ENCODE measurements at regions not wholly inside any gene's neighbourhood (a gene's known extent, or its start where the extent isn't known, plus 50 kb on each side); places are given as distances from the start of the nearest gene placed in this dataset.

GRCh38 chr3:159559771-159560170 lies 428.9 kb upstream of the IL12A start:
- ATAC-seq = no peak

- no peak for ATAC-seq
Observed at GRCh38 chr3:159560214-159560979, 428.2 kb upstream of the IL12A start.

DNA sequence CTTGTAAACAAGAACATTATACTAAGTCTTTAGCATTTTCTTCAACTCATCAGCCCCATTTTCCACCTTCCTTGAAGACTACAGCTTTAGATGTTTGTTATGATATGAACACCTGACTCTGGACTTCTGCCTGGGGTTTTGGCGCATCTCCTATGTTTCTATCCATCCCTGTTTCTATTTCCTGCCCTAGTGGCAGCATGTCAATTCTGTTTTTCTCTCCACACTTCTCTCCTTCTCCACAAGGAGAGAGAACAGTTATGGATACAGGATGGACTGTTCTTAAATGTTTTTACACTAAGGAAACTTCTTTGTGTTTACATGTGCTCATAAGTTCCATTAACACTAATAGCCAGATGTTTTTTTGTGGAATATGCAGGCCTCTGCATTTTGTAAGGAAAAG lies 423.3 kb upstream of the IL12A start:
- ATAC-seq = no peak

DNA sequence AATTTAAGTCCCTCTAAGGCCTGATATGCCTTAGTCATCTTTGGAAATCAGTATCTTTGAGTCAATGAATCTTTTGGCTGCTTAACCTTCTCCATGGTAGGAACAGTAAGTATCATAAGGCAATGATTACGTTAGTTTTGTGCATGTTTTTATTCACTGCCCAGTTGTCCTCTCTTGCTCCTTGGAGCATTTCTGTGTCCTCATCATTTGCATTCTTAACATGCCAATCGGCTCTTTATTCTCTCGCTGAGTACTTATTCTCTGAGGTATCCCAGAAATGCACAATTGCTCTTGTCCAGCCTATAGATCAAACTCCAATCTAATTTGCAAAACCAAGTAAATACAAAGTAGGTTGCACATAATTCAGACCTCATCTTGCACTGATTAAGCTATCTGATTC lies 405.0 kb upstream of the IL12A start:
- ATAC-seq = no peak

- ATAC-seq = no peak
Observed at GRCh38 chr3:159584421-159584820, 404.2 kb upstream of the IL12A start.

- no peak for ATAC-seq
Observed at GRCh38 chr3:159586571-159587202, 401.9 kb upstream of the IL12A start.

- ATAC-seq = no peak
Observed at GRCh38 chr3:159593927-159594605, 394.6 kb upstream of the IL12A start.

DNA sequence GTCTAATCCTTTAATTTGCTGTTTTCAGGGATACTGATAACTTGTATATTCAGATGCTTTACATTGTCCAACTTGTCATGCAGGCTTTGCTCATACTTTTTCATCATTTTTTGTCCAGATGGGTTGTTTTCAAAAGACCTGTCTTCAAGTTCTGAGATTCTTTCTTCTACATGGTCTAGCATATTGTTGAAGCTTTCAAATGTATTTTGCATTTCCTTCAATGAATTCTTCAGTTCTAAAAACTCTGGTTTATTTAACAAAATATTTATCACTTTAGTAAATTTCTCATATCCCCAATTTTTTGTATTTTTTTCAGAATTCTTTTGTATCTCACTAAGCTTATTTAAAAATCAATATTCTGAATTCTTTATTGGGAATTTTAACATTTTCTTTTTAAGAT lies 388.3 kb upstream of the IL12A start:
- no peak for ATAC-seq

DNA sequence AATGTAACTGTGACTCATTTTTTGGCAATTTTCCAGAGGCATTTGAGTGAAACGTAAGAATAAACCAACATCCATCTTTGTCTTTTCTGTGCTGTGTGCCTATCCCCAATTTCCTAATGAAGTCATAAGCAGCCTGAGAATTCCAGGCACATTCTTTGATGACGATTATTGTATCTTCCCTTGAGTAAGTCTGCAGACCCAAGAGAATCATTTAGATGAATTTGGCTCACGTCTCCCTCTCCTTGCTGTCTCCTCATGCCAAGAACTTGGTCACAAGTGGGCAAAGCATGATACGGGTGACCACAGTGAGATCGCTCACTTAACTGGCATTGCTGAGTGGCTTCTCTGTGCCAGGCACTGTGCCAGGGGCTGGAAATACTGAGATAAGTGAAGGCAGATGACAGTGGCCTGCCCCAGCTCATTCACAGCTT lies 384.5 kb upstream of the IL12A start:
- ATAC-seq = no peak

GRCh38 chr3:159605101-159605500 lies 383.5 kb upstream of the IL12A start:
- no peak for ATAC-seq

DNA sequence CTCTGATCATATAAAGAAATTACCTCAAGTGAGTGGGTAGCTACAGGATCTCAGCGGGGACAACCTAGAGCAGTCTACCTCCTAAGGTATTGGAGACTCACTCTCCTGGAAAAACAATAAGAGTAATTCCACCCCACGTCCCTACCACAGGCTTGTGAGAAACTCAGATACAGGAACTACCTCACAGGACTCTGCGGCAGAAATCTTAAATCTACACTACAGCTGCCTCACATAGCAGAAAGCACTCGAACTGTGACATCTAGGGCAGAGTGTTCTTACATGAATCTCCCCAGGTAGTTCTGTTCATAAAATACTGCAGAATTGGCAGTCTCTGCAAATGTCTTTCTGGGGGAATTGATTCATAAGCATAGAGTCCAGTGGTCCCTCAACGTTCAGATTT lies 382.9 kb upstream of the IL12A start:
- no peak for ATAC-seq

GRCh38 chr3:159607856-159608255 lies 380.8 kb upstream of the IL12A start:
- ATAC-seq = no peak

DNA sequence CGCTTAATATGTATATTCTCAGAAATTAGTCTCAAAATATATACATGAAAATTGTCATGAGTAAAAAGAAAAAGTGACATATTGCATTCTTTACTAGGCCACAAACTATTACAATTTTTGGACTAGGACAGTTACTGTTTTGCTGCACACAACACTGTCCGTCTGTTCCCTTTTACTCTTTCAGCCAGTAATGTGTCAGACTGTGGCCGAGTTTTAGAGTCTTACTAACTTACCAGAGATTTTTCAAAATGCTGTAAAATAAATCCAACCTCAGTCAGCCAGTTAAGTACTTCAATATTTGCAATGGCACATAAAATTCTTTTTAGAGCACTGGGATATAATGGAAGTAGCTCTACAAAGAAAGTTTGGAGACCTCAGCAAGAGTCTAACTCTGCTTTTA lies 380.3 kb upstream of the IL12A start:
- ATAC-seq = no peak

- ATAC-seq = no peak
Observed at GRCh38 chr3:159609625-159610024, 379.0 kb upstream of the IL12A start.

DNA sequence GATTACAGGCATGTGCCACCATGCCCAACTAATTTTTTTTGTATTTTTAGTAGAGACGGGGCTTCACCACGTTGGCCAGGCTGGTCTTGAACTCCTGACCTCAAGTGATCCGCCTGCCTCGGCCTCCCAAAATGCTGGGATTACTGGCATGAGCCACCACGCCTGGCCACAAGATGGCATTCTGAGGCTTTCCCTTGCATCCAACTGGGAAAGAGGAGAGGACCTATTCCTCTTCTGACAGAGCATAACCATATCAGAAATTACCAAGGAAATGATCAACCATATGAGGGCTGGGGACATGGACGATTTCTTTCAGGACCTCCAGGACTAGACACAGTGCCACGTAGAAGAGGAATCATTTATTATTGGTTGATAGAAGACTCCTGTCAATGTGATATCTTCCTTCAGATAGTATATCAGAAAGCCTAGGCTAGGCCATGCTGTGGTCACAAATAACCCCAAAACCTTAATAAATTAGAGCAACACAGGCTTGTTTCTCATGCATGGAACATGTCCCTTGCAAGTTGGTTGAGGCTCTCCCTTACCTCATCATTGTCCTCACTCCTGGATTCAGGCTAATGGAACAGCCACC lies 372.3 kb upstream of the IL12A start:
- peak; percentile 31 for ATAC-seq

GRCh38 chr3:159619341-159619885 lies 369.2 kb upstream of the IL12A start:
- no peak for ATAC-seq

- no peak for ATAC-seq
Observed at GRCh38 chr3:159620281-159620680, 368.4 kb upstream of the IL12A start.

DNA sequence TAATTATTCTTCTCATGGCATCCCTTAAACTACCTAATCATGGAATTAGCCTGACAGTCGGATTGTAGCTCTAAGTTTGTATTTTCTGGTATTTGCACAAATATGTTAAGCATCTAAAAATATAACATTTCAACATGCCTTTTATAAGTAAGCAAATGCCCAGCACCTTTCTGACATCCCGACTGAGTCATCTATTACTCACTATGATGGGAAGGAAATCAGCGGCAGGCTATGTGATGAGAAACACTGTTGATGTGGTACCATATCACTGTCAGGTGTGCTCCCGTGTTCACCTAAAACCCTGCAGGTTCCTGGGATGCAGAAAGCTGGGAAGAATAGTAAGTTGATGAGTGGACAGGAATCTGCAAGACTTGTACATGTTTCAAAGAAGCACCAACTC lies 367.8 kb upstream of the IL12A start:
- ATAC-seq = no peak

DNA sequence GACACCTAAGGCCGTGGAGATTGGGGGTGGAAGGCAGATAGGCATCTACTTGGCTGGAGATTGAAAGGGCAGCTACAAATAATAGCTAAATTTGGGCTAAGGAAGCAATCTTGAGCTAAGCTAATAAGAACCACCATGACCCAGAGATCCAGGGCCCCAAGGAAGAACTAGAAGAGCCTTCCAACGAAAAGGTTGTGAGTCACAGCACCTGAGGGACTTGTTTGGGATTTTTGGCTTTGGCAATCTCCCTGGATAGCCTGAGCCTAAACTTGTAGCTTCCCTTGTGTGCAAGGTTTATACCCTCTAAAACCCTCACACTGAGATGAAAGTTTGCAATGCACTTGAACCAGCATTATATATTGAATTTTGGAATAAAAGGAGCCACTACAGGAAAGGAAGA lies 364.0 kb upstream of the IL12A start:
- ATAC-seq = no peak

GRCh38 chr3:159625594-159625993 lies 363.0 kb upstream of the IL12A start:
- no peak for ATAC-seq

- no peak for ATAC-seq
Observed at GRCh38 chr3:159626598-159626997, 362.0 kb upstream of the IL12A start.

DNA sequence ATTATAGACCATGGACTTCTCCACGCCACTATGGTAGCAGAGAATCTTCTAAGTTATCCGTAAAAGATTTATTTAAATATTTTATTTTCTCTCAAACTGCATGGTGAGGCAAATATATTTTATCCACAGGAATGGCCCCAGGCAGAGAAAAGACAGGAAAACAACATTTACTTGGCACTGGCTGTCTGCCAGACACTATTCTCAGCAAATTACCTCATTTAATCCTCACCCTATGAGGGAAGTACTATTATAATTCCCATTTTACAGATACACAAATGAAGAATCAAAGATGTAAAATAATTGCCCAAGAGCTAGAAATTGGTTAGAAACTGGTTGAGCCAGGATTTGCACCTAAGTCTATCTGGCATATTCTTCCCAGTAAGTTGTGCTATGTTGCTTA lies 361.4 kb upstream of the IL12A start:
- no peak for ATAC-seq

DNA sequence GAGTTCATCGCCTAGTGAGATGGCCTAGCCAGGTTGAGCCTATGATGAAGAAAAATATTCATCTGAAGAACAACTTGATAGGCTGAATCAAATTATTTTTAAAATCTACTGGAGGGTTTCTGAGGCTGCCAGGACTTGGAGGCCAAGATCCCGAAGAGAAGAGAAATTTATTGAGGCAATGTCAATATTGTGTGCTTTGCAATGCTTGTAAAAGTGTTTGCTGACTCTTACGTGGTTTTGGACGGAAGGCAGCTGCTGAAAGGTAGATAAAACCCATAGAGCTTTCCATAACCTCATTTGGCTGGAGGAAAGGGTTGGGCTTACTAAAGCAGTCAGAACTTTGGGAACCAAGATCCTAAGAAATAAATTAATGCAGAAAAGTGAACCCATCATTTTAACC lies 361.0 kb upstream of the IL12A start:
- ATAC-seq = no peak

Measured in esophagus mucosa (tissue), 1 donor.